ENCODE measurements at regions not wholly inside any gene's neighbourhood (a gene's known extent, or its start where the extent isn't known, plus 50 kb on each side); places are given as distances from the start of the nearest gene placed in this dataset.
"Not testable (repeated sequence)": the region's sequence is repeated elsewhere in the genome, so short reads cannot be mapped to it uniquely, and the experiment has no call there.

DNA sequence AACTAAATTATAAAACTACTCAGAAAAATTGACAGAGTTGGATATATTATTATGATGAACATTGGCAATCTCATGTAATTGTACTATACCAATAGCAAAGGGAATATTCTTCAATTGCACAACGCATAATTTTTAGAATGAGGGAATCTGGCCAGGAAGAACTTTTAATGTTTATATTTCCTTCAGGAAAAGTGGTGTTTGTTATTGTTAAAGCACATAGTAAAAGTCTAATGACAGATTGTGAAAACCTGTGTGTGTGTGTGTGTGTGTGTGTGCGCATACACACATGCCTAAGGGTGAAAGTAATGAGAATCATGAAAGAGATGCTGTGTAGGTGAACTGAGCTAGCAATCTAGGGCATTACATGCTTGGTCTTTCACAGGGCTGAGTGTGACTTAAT, 877.7 kb downstream of the SLC6A15 start:
- no peak for ATAC-seq

DNA sequence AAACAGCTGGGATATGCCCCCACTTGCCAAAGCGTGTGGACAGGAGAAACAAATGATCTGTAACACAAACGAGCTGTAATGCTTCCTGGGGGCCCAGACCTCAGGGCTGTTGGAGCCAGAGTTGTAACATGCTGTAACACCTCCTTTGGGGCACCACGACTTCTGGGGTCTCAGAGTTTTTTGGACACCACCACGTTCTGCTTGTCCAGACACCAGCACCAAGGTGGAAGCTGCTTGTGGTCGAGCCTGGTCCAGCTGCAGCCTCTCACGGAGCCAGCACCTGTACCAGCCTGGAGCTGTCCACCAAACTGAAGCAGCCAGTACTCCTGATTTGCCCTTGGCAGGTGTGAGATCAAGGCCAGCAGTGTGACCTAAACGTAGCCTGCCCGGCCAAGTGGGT, 879.4 kb downstream of the SLC6A15 start:
- ATAC-seq, result no peak
- TF ChIP-seq, protein P1, sequence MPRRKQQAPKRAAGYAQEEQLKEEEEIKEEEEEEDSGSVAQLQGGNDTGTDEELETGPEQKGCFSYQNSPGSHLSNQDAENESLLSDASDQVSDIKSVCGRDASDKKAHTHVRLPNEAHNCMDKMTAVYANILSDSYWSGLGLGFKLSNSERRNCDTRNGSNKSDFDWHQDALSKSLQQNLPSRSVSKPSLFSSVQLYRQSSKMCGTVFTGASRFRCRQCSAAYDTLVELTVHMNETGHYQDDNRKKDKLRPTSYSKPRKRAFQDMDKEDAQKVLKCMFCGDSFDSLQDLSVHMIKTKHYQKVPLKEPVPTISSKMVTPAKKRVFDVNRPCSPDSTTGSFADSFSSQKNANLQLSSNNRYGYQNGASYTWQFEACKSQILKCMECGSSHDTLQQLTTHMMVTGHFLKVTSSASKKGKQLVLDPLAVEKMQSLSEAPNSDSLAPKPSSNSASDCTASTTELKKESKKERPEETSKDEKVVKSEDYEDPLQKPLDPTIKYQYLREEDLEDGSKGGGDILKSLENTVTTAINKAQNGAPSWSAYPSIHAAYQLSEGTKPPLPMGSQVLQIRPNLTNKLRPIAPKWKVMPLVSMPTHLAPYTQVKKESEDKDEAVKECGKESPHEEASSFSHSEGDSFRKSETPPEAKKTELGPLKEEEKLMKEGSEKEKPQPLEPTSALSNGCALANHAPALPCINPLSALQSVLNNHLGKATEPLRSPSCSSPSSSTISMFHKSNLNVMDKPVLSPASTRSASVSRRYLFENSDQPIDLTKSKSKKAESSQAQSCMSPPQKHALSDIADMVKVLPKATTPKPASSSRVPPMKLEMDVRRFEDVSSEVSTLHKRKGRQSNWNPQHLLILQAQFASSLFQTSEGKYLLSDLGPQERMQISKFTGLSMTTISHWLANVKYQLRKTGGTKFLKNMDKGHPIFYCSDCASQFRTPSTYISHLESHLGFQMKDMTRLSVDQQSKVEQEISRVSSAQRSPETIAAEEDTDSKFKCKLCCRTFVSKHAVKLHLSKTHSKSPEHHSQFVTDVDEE (CRISPR knock-in tag; IDR thresholded peaks at IDR 0.05), result no peak
- no peak for TF ChIP-seq GLIS3 (CRISPR knock-in tag; IDR thresholded peaks at IDR 0.05)
- no peak for TF ChIP-seq RARB (CRISPR knock-in tag; IDR thresholded peaks at IDR 0.05)
- TF ChIP-seq, protein P2, sequence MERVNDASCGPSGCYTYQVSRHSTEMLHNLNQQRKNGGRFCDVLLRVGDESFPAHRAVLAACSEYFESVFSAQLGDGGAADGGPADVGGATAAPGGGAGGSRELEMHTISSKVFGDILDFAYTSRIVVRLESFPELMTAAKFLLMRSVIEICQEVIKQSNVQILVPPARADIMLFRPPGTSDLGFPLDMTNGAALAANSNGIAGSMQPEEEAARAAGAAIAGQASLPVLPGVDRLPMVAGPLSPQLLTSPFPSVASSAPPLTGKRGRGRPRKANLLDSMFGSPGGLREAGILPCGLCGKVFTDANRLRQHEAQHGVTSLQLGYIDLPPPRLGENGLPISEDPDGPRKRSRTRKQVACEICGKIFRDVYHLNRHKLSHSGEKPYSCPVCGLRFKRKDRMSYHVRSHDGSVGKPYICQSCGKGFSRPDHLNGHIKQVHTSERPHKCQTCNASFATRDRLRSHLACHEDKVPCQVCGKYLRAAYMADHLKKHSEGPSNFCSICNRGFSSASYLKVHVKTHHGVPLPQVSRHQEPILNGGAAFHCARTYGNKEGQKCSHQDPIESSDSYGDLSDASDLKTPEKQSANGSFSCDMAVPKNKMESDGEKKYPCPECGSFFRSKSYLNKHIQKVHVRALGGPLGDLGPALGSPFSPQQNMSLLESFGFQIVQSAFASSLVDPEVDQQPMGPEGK (CRISPR knock-in tag; IDR thresholded peaks at IDR 0.05; ENCODE audit: borderline replicate concordance), result no peak
- no peak for TF ChIP-seq ZFP30 (CRISPR knock-in tag; IDR thresholded peaks at IDR 0.05)
- no peak for TF ChIP-seq ZNF565 (CRISPR knock-in tag; conservative IDR thresholded peaks at IDR 0.05; ENCODE audit: low read depth)

More for the DNA sequence above, 877.7 kb downstream of the SLC6A15 start:
- no peak for TF ChIP-seq RARB (CRISPR knock-in tag; IDR thresholded peaks at IDR 0.05)
- TF ChIP-seq ZFP30 (CRISPR knock-in tag; IDR thresholded peaks at IDR 0.05), result no peak
- TF ChIP-seq OSR1 (CRISPR knock-in tag; IDR thresholded peaks at IDR 0.05), result no peak
- TF ChIP-seq, protein P1 (CRISPR knock-in tag; IDR thresholded peaks at IDR 0.05), result no peak
- TF ChIP-seq, protein P2 (CRISPR knock-in tag; IDR thresholded peaks at IDR 0.05; ENCODE audit: borderline replicate concordance), result no peak
- no peak for TF ChIP-seq ZNF565 (CRISPR knock-in tag; conservative IDR thresholded peaks at IDR 0.05; ENCODE audit: low read depth)
- no peak for TF ChIP-seq SNAI2 (CRISPR knock-in tag; IDR thresholded peaks at IDR 0.05)
- no peak for TF ChIP-seq BACH2 (CRISPR knock-in tag; IDR thresholded peaks at IDR 0.05; ENCODE audit: borderline replicate concordance)
- TF ChIP-seq ZNF70 (CRISPR knock-in tag; IDR thresholded peaks at IDR 0.05), result no peak
- TF ChIP-seq ZC3H10 (CRISPR knock-in tag; IDR thresholded peaks at IDR 0.05), result no peak
- TF ChIP-seq, protein P3, sequence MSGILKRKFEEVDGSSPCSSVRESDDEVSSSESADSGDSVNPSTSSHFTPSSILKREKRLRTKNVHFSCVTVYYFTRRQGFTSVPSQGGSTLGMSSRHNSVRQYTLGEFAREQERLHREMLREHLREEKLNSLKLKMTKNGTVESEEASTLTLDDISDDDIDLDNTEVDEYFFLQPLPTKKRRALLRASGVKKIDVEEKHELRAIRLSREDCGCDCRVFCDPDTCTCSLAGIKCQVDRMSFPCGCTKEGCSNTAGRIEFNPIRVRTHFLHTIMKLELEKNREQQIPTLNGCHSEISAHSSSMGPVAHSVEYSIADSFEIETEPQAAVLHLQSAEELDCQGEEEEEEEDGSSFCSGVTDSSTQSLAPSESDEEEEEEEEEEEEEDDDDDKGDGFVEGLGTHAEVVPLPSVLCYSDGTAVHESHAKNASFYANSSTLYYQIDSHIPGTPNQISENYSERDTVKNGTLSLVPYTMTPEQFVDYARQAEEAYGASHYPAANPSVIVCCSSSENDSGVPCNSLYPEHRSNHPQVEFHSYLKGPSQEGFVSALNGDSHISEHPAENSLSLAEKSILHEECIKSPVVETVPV (CRISPR knock-in tag; IDR thresholded peaks at IDR 0.05), result no peak
- TF ChIP-seq ESRRG (CRISPR knock-in tag; IDR thresholded peaks at IDR 0.05), result no peak
- TF ChIP-seq ISL1 (CRISPR knock-in tag; IDR thresholded peaks at IDR 0.05), result no peak
- TF ChIP-seq GLIS3 (CRISPR knock-in tag; IDR thresholded peaks at IDR 0.05), result no peak
- TF ChIP-seq CSDC2 (CRISPR knock-in tag; IDR thresholded peaks at IDR 0.05), result no peak
- TF ChIP-seq, protein P4, sequence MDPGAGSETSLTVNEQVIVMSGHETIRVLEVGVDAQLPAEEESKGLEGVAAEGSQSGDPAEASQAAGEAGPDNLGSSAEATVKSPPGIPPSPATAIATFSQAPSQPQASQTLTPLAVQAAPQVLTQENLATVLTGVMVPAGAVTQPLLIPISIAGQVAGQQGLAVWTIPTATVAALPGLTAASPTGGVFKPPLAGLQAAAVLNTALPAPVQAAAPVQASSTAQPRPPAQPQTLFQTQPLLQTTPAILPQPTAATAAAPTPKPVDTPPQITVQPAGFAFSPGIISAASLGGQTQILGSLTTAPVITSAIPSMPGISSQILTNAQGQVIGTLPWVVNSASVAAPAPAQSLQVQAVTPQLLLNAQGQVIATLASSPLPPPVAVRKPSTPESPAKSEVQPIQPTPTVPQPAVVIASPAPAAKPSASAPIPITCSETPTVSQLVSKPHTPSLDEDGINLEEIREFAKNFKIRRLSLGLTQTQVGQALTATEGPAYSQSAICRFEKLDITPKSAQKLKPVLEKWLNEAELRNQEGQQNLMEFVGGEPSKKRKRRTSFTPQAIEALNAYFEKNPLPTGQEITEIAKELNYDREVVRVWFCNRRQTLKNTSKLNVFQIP (CRISPR knock-in tag; IDR thresholded peaks at IDR 0.05; ENCODE audit: borderline replicate concordance, low read depth), result no peak
- no peak for TF ChIP-seq TOX (CRISPR knock-in tag; IDR thresholded peaks at IDR 0.05; ENCODE audit: borderline replicate concordance)

DNA sequence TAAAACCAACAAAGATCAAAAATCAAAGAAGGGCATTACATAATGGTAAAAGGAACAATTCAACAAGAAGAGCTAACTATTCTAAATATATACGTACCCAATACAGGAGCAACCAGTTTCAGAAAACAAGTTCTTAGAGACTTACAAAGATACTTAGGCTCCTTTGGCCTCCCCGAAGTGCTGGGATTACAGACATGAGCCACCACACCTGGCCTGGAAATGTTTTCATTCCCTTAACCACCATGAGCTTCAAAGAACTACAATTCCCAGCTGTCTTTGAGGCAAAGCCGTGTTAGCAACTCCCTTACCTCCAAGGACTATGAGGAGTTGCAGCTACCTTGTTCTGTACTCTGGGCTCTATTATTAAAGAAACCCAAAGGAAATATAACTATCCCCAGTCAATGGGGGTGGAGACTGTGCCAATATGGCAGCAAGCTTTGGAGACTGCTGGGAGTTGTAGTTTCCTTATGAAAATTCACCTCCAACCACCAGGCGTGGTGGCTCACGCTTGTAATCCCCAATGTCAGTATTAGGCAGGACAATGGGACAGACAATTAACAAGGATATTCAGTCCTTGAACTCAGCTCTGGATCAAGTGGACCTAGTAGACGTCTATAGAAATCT, 893.9 kb downstream of the SLC6A15 start:
- not testable (repeated sequence) for ATAC-seq

Measured in SK-N-SH treated with all-trans-retinoic acid at 6 μM for 48 hours (cell line).